H9 (cell line): ENCODE measurements at regions not wholly inside any gene's neighbourhood (a gene's known extent, or its start where the extent isn't known, plus 50 kb on each side); places are given as distances from the start of the nearest gene placed in this dataset.

Experiments used
- DNase-seq: peaks from one replicate; pipeline ENCODE4 v3.0.0-alpha.2; 2017
- H2AFZ ChIP-seq: one replicate; pipeline ENCODE4 v1.6.1; 2013; ENCODE audit warnings: mild to moderate bottlenecking, low read length, control low read depth, moderate library complexity
- H2AK5ac ChIP-seq: 2 replicates; pipeline ENCODE4 v1.6.1; 2013; ENCODE audit warnings: low read length, control low read depth, mixed read lengths; ENCODE audit not compliant: insufficient read length
- H2BK120ac ChIP-seq: one replicate; pipeline ENCODE4 v1.6.1; 2013; ENCODE audit warnings: low read depth, mild to moderate bottlenecking, low read length, control low read depth, inconsistent platforms; ENCODE audit not compliant: poor library complexity, severe bottlenecking
- H2BK12ac ChIP-seq: 2 replicates; pipeline ENCODE4 v1.6.1; 2013; ENCODE audit warnings: low read length, control low read depth, mixed read lengths, low read depth; ENCODE audit not compliant: insufficient read length
- H2BK15ac ChIP-seq: 2 replicates; pipeline ENCODE4 v1.6.1; 2013; ENCODE audit warnings: low read depth, low read length, control low read depth
- H2BK20ac ChIP-seq: one replicate; pipeline ENCODE4 v1.6.1; 2013; ENCODE audit warnings: low read depth, mild to moderate bottlenecking, low read length, control low read depth, inconsistent platforms; ENCODE audit not compliant: poor library complexity, severe bottlenecking
- H2BK5ac ChIP-seq: 2 replicates; pipeline ENCODE4 v1.6.1; 2013; ENCODE audit warnings: low read length, control low read depth, mixed read lengths; ENCODE audit not compliant: insufficient read length
- H3K14ac ChIP-seq: 2 replicates; pipeline ENCODE4 v1.6.1; 2013; ENCODE audit warnings: low read length, control low read depth; ENCODE audit not compliant: insufficient read depth
- H3K18ac ChIP-seq: 2 replicates; pipeline ENCODE4 v1.6.1; 2013; ENCODE audit warnings: low read depth, mild to moderate bottlenecking, mixed read lengths, low read length, control low read depth; ENCODE audit not compliant: insufficient read length
- H3K23ac ChIP-seq: 2 replicates; pipeline ENCODE4 v1.6.1; 2013; ENCODE audit warnings: low read length, control low read depth, mixed read lengths, low read depth; ENCODE audit not compliant: insufficient read length
- H3K23me2 ChIP-seq: 2 replicates; pipeline ENCODE4 v1.6.1; 2013; ENCODE audit warnings: low read depth, mild to moderate bottlenecking, mixed read lengths, low read length, control low read depth; ENCODE audit not compliant: insufficient read length, poor library complexity, severe bottlenecking
- H3K27ac ChIP-seq: 2 replicates; pipeline ENCODE4 v1.5.1; 2013; ENCODE audit warnings: low read length, control low read depth, mixed read lengths, low read depth; ENCODE audit not compliant: insufficient read length
- H3K27me3 ChIP-seq: 2 replicates; pipeline ENCODE4 v1.6.1; 2013; ENCODE audit warnings: low read length, control low read depth, inconsistent platforms; ENCODE audit not compliant: insufficient read depth
- H3K4ac ChIP-seq: 2 replicates; pipeline ENCODE4 v1.6.1; 2013; ENCODE audit warnings: low read depth, mild to moderate bottlenecking, control low read depth, inconsistent platforms, low read length, moderate library complexity
- H3K4me1 ChIP-seq: 2 replicates; pipeline ENCODE4 v1.6.1; 2013; ENCODE audit warnings: low read length, control low read depth, inconsistent platforms; ENCODE audit not compliant: insufficient read depth
- H3K4me2 ChIP-seq: 2 replicates; pipeline ENCODE4 v1.6.1; 2013; ENCODE audit warnings: low read length, control low read depth, mixed read lengths; ENCODE audit not compliant: insufficient read length, insufficient read depth
- H3K56ac ChIP-seq: 2 replicates; pipeline ENCODE4 v1.6.1; 2013; ENCODE audit warnings: low read depth, mild to moderate bottlenecking, mixed read lengths, low read length, control low read depth; ENCODE audit not compliant: insufficient read length
- H3K79me1 ChIP-seq: 2 replicates; pipeline ENCODE4 v1.6.1; 2013; ENCODE audit warnings: low read depth, mild to moderate bottlenecking, moderate library complexity, low read length, control low read depth, inconsistent platforms; ENCODE audit not compliant: insufficient read depth, poor library complexity, severe bottlenecking
- H3K79me2 ChIP-seq: 2 replicates; pipeline ENCODE4 v1.6.1; 2013; ENCODE audit warnings: low read length, control low read depth, inconsistent platforms; ENCODE audit not compliant: insufficient read depth
- H3K9ac ChIP-seq: 2 replicates; pipeline ENCODE4 v1.6.1; 2013; ENCODE audit warnings: low read length, control low read depth, mixed read lengths; ENCODE audit not compliant: insufficient read length; ENCODE audit errors: extremely low read depth
- H3K9me3 ChIP-seq: one replicate; pipeline ENCODE4 v1.6.1; 2013; ENCODE audit warnings: low read depth, low read length, inconsistent platforms; ENCODE audit not compliant: control insufficient read depth
- H3T11ph ChIP-seq: one replicate; pipeline ENCODE4 v1.6.1; 2013; ENCODE audit warnings: mild to moderate bottlenecking, low read length, control low read depth, inconsistent platforms
- H4K20me1 ChIP-seq: one replicate; pipeline ENCODE4 v1.6.1; 2013; ENCODE audit not compliant: control insufficient read depth, insufficient read length, insufficient read depth
- H4K5ac ChIP-seq: 2 replicates; pipeline ENCODE4 v1.6.1; 2013; ENCODE audit warnings: low read depth, mild to moderate bottlenecking, mixed read lengths, low read length, control low read depth; ENCODE audit not compliant: insufficient read length
- H4K8ac ChIP-seq: replicated peaks from 2 replicates; pipeline ENCODE4 v1.6.1; 2013; ENCODE audit warnings: low read length, control low read depth, mixed read lengths, low read depth; ENCODE audit not compliant: insufficient read length
- H4K91ac ChIP-seq: 2 replicates; pipeline ENCODE4 v1.6.1; 2013; ENCODE audit warnings: low read depth, mild to moderate bottlenecking, moderate library complexity, mixed read lengths, low read length, control low read depth; ENCODE audit not compliant: insufficient read length
- H3K27ac Mint-ChIP-seq, 3 experiments: 2 replicates in 2 of 3; 3 replicates in 1 of 3; pipeline ENCODE4 v1.8.0; 2020 to 2021; ENCODE audit warnings: mixed read lengths in 3 of 3, mild to moderate bottlenecking in 1 of 3, moderate library complexity in 1 of 3
- H3K27me3 Mint-ChIP-seq: 2 replicates; pipeline ENCODE4 v1.8.0; 2021; ENCODE audit warnings: low read depth, mild to moderate bottlenecking, moderate library complexity, mixed read lengths
- H3K36me3 Mint-ChIP-seq, 3 experiments: 2 replicates in 2 of 3; 3 replicates in 1 of 3; pipeline ENCODE4 v1.8.0; 2020 to 2021; ENCODE audit warnings: low read depth in 3 of 3, mixed read lengths in 3 of 3; ENCODE audit not compliant: insufficient read depth in 1 of 3
- H3K4me1 Mint-ChIP-seq, 2 experiments: 2 replicates each; pipeline ENCODE4 v1.8.0; 2020; ENCODE audit warnings: mixed read lengths in 2 of 2
- H3K4me3 Mint-ChIP-seq, 2 experiments: 2 replicates in 1 of 2; 3 replicates in 1 of 2; pipeline ENCODE4 v1.8.0; 2020 to 2021; ENCODE audit warnings: mild to moderate bottlenecking in 2 of 2, mixed read lengths in 2 of 2, moderate library complexity in 1 of 2
- H3K9me3 Mint-ChIP-seq, 2 experiments: 2 replicates in 1 of 2; 3 replicates in 1 of 2; pipeline ENCODE4 v1.8.0; 2020; ENCODE audit warnings: mild to moderate bottlenecking in 2 of 2, mixed read lengths in 2 of 2, moderate library complexity in 1 of 2
- WGBS: extraction: QIAGEN DNeasy Blood & Tissue Kit; methylation state at CpG from one replicate; pipeline ENCODE4 v1.1.7; 2013; ENCODE audit warnings: missing lambda C conversion rate, low lambda C conversion rate, mixed read lengths; ENCODE audit not compliant: insufficient read length; ENCODE audit errors: extremely low coverage; 5-methylcytosine and 5-hydroxymethylcytosine counted together
- TF ChIP-seq, protein P1 (sequence below): fragments of 200-600 bp; sonication (generic); conservative IDR thresholded peaks from 3 replicates; pipeline ENCODE4 v1.8.0; 2021; ENCODE audit warnings: antibody characterized with exemption, mild to moderate bottlenecking

DNA sequence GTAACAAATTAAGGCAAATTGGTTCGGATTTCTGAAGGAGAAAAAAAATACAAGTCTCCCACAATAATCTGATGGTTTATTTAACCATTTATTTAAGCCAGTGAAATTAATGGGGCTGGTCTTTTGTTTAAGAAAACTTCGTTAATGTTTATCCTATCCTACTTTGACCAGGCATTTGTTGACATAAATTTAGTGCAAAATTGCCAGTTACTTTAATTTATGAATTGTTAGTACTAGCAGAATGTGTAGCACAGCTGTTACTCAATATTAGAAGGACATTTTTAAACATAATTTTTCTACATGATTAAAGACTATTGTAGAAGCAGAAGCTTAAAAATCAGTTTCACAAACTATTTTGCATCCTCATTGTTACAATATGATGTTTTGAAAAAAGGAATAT lies 687.6 kb upstream of the PTBP2 start:
- no peak overlapping the region for H3K4me3 Mint-ChIP-seq
- no peak overlapping the region for H2BK20ac ChIP-seq
- H3K23ac ChIP-seq = no peak overlapping the region
- no peaks in the 10 kb centered on the region for H3K27me3 Mint-ChIP-seq
- no peaks in the 10 kb centered on the region for H4K20me1 ChIP-seq
- no peak for DNase-seq
- H2BK15ac ChIP-seq = no peak overlapping the region
- no peak overlapping the region for H2BK120ac ChIP-seq
- H3K9me3 ChIP-seq = no peaks in the 10 kb centered on the region
- no peak overlapping the region for H2BK5ac ChIP-seq
- H4K91ac ChIP-seq = no peak overlapping the region
- H3K27me3 ChIP-seq = no peaks in the 10 kb centered on the region
- no peaks in the 10 kb centered on the region for H3K79me1 ChIP-seq
- peaks cover 6 to 10% of the 10 kb centered on the region in 2 experiments for H3K9me3 Mint-ChIP-seq
- H3K4me2 ChIP-seq = no peak overlapping the region
- no peaks in the 10 kb centered on the region for H3K23me2 ChIP-seq
- peaks cover 4% of the 10 kb centered on the region; the same call in 1 of the 2 replicates for H3K4me1 ChIP-seq
- no peak overlapping the region for H3K4ac ChIP-seq
- H3K79me2 ChIP-seq = no peaks in the 10 kb centered on the region
- no peak overlapping the region for H4K5ac ChIP-seq
- peaks cover 6 to 9% of the 10 kb centered on the region in 2 experiments; a peak in 3 of 4 replicates for H3K4me1 Mint-ChIP-seq
- TF ChIP-seq, protein P1, sequence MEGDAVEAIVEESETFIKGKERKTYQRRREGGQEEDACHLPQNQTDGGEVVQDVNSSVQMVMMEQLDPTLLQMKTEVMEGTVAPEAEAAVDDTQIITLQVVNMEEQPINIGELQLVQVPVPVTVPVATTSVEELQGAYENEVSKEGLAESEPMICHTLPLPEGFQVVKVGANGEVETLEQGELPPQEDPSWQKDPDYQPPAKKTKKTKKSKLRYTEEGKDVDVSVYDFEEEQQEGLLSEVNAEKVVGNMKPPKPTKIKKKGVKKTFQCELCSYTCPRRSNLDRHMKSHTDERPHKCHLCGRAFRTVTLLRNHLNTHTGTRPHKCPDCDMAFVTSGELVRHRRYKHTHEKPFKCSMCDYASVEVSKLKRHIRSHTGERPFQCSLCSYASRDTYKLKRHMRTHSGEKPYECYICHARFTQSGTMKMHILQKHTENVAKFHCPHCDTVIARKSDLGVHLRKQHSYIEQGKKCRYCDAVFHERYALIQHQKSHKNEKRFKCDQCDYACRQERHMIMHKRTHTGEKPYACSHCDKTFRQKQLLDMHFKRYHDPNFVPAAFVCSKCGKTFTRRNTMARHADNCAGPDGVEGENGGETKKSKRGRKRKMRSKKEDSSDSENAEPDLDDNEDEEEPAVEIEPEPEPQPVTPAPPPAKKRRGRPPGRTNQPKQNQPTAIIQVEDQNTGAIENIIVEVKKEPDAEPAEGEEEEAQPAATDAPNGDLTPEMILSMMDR = no peak
- H3T11ph ChIP-seq = no peak overlapping the region
- H2BK12ac ChIP-seq = no peak overlapping the region
- no peak overlapping the region for H3K27ac Mint-ChIP-seq
- H3K14ac ChIP-seq = no peak overlapping the region
- no peak overlapping the region for H3K18ac ChIP-seq
- H3K36me3 Mint-ChIP-seq = peaks cover 0 to 10% (median 2%) of the 10 kb centered on the region in 3 experiments; a peak in 4 of 7 replicates
- WGBS = no CpG with 5 or more reads among the region's 2 CpGs
- no peak overlapping the region for H2AFZ ChIP-seq
- H3K56ac ChIP-seq = no peak overlapping the region
- H3K27ac ChIP-seq = no peak overlapping the region
- H4K8ac ChIP-seq = no peak overlapping the region
- H2AK5ac ChIP-seq = no peak overlapping the region
- no peak overlapping the region for H3K9ac ChIP-seq
